DMS 273 (cell line): ENCODE measurements at regions not wholly inside any gene's neighbourhood (a gene's known extent, or its start where the extent isn't known, plus 50 kb on each side); places are given as distances from the start of the nearest gene placed in this dataset.
A peak's percentile ranks its signal among the peaks of the same experiment; 100 is the strongest.
"Not testable (repeated sequence)": the region's sequence is repeated elsewhere in the genome, so short reads cannot be mapped to it uniquely, and the experiment has no call there.

ENCODE experiments used
- DNase-seq: peaks from one replicate; lab custom pipeline; 2025; ENCODE audit not compliant: unreplicated experiment; lab: John Stamatoyannopoulos, UW

GRCh38 chr4:25981749-25982148, 67.7 kb downstream of the SMIM20 start:
- no peak for DNase-seq

DNA sequence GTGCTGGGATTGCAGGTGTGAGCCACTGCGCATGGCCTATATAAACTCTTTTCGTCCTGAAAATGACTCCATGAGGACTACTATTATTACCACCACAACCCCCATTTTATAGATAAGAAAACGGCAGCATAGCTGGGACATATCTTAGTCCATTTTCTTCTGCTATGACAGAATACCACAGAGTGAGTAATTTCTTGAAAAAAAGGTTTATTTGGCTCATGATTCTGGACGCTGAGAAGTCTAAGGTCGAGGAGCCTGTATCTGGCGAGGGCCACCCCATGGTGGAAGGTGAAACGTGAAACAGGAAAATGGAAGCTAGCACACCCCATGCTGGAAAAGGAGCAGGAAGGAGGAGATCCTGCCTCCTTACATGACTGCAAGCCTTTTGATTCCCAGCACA, 68.9 kb downstream of the SMIM20 start:
- DNase-seq, result no peak

GRCh38 chr4:25984266-25984665, 70.2 kb downstream of the SMIM20 start:
- no peak for DNase-seq

GRCh38 chr4:25984796-25985195, 70.8 kb downstream of the SMIM20 start:
- DNase-seq, result peak; percentile 35

DNA sequence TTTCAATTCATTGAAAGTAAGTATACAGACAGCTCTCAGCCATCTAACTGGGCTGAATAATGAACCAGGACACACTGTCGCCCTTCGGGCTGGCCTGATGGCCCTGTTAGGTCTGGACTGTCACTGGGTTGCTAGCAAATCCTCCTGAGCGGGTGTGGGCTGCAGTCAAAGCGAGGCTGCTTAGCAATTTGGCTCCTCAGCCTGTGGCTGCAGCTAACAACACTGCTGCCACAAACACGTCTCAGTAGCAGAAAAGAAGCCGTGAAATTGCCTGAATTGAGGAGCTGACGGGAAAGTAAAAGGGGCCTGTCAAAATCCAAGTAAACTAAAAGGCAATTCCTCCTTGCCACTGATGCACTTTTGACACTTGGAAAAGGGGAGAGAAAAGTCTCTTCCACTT, 72.8 kb downstream of the SMIM20 start:
- no peak for DNase-seq

- DNase-seq, result no peak
These were observed 77.3 kb downstream of the SMIM20 start for GRCh38 chr4:25991340-25991739.

DNA sequence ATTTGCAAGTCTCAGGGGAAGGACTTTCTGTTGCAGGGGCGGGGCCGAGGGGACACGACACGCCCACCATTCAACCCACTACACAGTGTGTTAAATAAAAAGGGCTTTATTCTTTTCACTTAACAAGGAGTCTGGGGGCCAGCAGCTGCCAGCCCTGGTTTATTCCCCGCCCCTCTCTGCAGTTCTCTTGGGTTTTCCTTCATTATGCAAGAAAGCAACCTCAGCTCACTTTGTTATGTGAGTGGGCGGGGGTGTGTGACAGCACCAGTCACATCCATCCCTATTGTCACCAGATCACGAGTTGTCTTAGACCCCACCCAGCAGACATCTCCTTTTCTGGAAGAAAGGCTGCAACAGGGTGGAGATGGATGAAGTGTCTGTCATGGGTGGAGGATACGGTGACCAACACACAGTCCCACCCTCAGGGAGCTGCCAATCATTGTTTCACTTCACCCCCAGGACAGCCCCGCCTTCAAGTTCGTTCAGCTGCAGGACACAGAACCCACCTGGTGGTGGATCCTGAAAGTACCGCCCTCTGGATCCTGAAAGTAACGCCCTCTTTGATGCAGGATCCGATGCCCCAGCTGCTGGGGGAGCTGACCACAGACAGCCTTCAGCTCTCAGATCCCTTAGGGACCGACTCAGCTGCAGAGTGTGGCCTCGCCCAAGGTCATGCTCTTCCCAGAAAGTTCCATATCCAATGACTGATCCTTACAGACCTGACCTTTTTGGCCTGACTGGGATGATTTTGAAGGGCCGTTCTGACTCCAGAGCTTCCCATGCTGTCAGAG, 79.6 kb downstream of the SMIM20 start:
- peak; percentile 44 for DNase-seq

DNA sequence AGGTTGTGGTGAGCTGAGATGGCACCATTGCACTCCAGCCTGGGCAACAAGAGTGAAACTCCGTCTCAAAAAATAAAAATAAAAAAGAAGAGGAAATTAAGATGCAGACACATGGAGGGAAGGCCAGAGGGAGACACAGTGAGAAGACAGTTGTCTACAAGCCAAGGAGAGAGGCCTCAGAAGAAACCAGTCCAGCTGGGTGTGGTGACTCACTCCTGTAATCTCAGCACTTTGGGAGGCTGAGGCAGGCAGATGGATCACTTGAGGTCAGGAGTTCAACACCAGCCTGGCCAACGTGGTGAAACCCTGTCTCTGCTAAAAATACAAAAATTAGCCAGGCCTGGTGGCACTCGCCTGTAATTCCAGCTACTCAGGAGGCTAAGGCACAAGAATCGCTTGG, 80.6 kb downstream of the SMIM20 start:
- DNase-seq, result not testable (repeated sequence)

DNA sequence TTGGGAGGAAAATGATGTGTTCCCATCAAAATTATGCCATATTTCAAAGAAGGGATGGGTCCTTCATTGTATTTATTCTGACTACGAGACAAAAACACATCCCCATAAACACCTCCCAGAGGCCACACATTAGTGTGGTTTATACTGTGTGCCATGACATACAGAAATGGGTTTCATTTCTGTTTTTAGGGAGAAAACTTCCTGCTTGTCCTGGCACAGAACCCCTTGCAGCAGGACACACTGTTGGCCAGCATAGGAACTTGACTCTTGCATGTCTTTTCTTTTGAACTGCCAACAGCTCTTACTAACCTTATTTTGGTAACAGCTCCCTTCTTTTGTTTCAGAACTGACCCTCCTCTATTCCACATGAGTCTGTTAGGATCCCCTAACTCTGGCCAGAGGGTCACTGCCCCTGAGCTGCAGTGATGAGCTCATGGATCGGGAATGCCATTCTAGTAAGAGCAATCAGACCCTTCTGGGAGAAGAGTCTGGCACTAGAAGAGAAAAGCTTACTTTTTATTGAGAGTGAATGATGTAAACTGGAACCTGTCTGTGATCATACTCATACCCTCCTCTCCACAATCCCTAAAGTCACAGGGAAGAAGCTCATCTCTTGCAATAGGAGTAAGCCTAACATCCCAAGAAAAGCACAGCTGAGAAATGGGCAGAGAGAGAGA, 86.4 kb downstream of the SMIM20 start:
- DNase-seq, result no peak

DNA sequence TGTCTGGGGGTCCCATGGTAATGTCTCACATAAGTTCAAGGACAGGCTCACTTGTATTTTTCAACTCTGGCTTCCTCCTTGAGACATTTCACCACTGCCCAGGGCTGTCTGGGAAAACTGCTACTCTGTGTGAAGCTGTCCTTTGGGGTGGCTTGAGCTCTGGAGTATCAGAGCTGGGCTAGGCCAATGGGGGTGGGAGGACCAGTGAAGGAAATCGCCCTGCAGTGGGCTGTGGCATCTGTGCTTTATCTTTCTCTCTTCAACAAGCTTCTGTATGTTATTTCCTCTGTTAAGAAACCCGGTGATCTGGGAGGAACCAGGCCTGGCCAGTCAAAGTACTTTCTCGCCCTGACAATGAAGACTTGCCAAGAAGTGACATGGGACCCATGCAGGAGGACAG, 87.4 kb downstream of the SMIM20 start:
- DNase-seq, result no peak

DNA sequence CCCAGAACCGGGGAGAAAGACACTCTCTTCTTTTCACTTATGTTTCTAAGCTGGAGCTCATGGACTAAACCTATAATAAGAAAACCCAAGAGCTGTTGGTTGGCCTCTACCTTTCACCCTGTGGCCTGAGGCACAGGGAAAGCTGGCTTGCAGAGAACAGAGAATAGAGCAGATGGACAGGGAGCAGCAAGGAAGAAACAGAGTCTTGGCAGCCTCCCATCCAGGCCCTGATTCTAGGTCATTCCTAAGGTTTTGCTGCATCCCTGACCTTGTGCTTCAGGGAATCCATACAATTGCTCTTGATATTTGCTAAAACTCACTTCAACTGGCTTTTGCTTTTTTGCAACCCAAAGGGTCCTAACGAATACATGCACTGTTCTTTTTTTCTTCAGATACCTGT, 87.8 kb downstream of the SMIM20 start:
- DNase-seq, result no peak

GRCh38 chr4:26003056-26003455, 89.0 kb downstream of the SMIM20 start:
- no peak for DNase-seq

DNA sequence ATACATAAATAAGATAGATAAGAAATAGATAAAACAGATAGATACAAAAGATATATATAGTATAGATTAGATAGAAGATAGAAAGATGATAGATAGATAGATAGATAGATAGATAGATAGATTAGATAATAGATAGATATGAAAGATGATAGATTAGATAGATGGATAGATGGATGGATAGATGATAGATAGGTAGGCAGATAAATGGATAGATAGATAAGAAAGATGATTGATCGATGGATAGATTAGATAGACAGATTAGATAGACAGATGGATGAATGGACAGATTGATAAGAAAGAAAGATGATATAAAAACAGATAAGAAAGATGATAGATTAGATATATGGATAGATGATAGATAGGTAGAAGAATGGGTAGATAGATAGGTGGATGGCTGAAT, 90.3 kb downstream of the SMIM20 start:
- no peak for DNase-seq

DNA sequence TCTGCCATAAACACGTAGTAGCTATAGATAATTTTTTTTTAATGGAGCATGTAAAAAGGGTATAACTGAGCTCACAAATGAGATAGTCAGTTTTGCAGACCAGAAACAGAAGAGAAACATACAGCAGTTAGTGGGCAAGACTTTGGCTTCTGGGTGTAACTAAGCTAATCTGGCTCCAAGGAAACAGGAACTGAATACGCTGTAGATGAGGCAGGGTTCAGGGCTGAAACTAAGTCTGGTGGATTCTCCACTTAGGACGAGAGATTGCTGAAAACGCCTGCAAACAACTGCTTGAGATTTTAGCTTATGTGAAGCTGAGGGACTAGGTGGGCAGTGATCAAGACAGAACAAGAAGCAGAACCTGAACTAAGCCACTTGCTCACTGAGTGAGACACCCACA, 91.7 kb downstream of the SMIM20 start:
- no peak for DNase-seq

DNA sequence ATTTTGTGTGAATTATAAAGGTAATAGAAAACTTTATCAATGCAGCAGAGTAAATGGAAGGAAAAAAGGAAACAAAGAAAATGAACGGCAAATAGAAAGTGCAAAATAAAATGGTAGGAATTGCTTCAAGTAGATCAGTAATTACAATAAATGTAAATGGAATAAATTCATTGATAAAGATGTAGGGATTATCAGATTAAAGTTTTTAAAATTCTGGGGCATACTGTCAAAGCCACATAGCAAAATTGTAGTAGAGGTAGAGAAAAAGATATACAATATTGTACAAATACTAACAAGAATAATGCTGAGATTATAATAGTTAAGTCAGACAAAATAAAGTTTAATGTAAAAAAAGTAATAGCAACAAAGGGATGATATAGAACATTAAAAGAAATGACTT, 94.7 kb downstream of the SMIM20 start:
- no peak for DNase-seq

DNA sequence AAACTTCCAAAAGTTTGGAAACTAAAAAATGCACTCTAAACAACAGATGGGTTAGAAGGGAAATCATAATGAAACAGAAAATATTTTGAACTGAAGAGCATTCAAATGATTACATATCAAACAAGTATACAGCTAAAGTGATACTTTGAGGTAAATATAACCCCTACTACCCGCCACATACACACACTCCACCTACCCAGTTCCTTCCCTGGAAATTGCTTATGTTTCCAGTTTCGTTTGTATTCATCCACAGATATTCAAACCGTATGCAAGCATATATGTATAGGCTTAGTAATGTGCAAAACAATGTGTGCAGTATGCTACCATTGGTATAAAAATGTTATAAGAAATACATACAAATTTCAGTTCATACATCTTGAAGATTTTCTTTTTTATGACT, 95.5 kb downstream of the SMIM20 start:
- DNase-seq, result no peak

GRCh38 chr4:26010304-26010703, 96.3 kb downstream of the SMIM20 start:
- DNase-seq, result no peak

- DNase-seq, result no peak
These were observed 99.6 kb downstream of the SMIM20 start for GRCh38 chr4:26013629-26014028.

DNA sequence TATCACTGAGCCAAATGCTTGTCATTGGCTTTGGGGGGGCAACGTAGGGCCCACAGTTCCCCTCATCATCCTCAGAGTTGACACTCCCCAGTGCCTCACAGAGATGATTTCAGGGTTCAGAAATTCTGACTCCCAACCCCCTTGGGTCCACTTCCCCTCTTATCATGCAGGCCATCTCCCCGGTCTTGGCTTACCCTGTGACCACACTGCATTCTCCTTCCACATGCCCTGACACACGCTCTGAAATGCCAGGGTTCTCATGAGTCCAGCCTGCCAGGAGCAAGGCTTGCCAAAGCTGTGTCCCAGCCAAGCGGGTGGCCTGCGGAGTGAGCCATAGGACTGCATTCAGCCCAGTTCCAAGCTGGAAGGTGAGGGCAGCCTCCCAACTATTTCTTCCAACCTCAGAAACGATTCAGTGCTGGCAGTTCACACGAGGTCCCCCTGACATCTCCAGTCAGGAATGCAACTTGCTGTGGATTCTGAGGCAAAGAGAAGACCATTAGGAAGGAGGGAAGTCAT, 101.2 kb downstream of the SMIM20 start:
- DNase-seq, result no peak

DNA sequence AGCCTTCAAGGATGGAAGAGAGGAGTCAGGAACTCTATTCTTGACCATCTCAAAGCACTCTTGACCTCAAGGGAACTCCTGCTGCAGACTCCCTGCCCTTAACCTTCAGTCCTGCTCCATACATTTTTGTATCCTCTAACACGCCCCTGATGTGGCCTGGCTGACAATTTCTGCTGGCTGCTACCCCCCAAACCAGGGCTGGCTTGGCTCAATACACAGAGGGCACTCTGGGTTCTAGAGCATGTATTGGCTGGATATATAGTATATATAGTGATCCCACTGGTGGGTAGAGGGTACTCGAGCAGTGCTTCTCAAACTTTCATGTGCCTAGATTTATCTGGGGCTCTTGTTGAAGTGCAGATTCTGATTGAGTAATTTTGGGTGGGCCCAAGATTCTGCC, 101.9 kb downstream of the SMIM20 start:
- DNase-seq, result no peak

GRCh38 chr4:26017531-26017930, 103.5 kb downstream of the SMIM20 start:
- DNase-seq, result no peak

- not testable (repeated sequence) for DNase-seq
These were observed 104.1 kb downstream of the SMIM20 start for GRCh38 chr4:26017961-26018700.
